ENCODE measurements at regions not wholly inside any gene's neighbourhood (a gene's known extent, or its start where the extent isn't known, plus 50 kb on each side); places are given as distances from the start of the nearest gene placed in this dataset.

DNA sequence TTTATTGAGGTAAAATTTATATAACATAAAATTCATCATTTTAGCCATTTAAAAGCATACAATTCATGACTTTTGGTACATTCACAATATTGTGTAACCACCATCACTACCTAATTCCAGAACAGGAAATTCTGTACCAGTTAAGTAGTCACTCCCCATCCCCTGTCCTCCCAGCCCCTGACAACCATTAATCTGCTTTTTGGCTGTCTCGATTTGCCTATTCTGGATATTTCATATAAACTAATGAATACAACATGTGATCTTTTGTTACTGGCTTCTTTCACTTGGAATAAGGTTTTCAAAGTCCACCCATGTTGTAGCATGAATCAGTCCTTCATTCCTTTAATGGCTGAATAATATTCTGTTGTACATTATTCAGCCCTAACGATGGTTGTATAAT, 115.6 kb upstream of the KLF14 start:
- WGBS (ENCODE audit: insufficient coverage, low coverage, low lambda C conversion rate, missing lambda C conversion rate): 92% methylated on average over 2 of the region's 2 CpGs
- no peak for ATAC-seq
- H3K27me3 ChIP-seq: no peaks in the 10 kb centered on the region

DNA sequence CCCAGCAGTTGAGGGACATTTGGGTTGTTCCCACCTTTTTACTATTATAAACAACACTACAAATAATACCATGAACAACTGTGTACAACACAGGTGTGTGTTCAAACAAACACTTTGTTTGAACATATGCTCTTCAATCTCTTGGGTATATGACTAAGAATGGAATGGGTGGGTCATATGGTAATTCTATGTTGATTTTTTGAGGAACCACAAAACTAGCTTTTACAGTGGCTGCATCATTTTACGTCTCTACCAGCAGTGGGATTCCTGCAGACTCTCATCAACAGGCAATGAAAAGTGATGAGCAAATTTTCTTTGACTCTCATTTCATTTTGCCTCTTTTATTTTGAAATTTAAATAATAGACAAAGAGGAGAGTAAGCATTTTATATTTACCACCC, 116.9 kb upstream of the KLF14 start:
- no peak for DNase-seq
- H3K36me3 ChIP-seq: peaks cover 0 to 2% (median 0%) of the 10 kb centered on the region in 4 donors
- no peak for ATAC-seq
- no peak overlapping the region for H3K27ac ChIP-seq
- H3K4me3 ChIP-seq: no peak overlapping the region
- TF ChIP-seq POLR2A (IDR thresholded peaks at IDR 0.05): no peak
- TF ChIP-seq, protein P1, sequence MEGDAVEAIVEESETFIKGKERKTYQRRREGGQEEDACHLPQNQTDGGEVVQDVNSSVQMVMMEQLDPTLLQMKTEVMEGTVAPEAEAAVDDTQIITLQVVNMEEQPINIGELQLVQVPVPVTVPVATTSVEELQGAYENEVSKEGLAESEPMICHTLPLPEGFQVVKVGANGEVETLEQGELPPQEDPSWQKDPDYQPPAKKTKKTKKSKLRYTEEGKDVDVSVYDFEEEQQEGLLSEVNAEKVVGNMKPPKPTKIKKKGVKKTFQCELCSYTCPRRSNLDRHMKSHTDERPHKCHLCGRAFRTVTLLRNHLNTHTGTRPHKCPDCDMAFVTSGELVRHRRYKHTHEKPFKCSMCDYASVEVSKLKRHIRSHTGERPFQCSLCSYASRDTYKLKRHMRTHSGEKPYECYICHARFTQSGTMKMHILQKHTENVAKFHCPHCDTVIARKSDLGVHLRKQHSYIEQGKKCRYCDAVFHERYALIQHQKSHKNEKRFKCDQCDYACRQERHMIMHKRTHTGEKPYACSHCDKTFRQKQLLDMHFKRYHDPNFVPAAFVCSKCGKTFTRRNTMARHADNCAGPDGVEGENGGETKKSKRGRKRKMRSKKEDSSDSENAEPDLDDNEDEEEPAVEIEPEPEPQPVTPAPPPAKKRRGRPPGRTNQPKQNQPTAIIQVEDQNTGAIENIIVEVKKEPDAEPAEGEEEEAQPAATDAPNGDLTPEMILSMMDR (IDR thresholded peaks at IDR 0.05): no peak
- WGBS (ENCODE audit: insufficient coverage, low coverage, low lambda C conversion rate, missing lambda C conversion rate): 100% methylated on average over 1 of the region's 1 CpG
- no peaks in the 10 kb centered on the region for H3K27me3 ChIP-seq
- H3K9me3 ChIP-seq: no peaks in the 10 kb centered on the region
- no peaks in the 10 kb centered on the region for H3K4me1 ChIP-seq
- intact Hi-C loops (cut with DNase I): no loop called here

More for the DNA sequence above, 115.6 kb upstream of the KLF14 start:
- Histone ChIP-seq H3K4me1 (no peaks in the 10 kb centered on the region), H3K9me3 (no peaks in the 10 kb centered on the region), H3K27ac (no peak overlapping the region), H3K36me3 (no peaks in the 10 kb centered on the region), H3K4me3 (no peak overlapping the region)
- intact Hi-C loops (cut with DNase I): no loop called here
- TF ChIP-seq, protein P1 (IDR thresholded peaks at IDR 0.05): no peak
- no peak for TF ChIP-seq POLR2A (IDR thresholded peaks at IDR 0.05)
- DNase-seq: no peak

DNA sequence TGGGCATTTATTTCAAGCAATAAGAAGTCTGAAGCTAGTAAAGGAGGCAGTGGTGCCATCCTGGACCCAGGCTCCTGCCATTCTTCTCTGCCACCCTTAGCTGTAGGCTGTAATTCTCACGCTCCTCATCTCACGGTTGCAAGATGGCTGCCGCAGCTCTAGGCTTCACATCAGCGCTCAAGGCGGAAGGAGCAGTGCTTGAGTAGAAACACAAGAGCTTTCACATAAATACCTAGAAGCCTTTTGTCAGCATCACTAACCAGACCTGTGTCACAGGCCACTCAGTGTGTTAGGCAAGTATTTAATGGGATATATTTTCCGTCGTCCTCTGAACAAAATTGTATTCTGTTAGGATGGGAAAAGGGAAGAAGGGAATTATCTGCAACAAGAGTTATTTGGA, 118.9 kb upstream of the KLF14 start:
- DNase-seq (no peak), ATAC-seq (no peak)
- intact Hi-C loops (cut with DNase I): no loop called here
- no peaks in the 10 kb centered on the region for H3K27me3 ChIP-seq
- 98% methylated on average over 7 of the region's 7 CpGs for WGBS (ENCODE audit: insufficient coverage, low coverage, low lambda C conversion rate, missing lambda C conversion rate)
- TF ChIP-seq, protein P1 (IDR thresholded peaks at IDR 0.05): no peak
- TF ChIP-seq POLR2A (IDR thresholded peaks at IDR 0.05): no peak
- peaks cover 0 to 10% (median 0%) of the 10 kb centered on the region in 4 donors for H3K9me3 ChIP-seq
- H3K4me3 ChIP-seq: no peak overlapping the region
- no peak overlapping the region for H3K27ac ChIP-seq
- H3K36me3 ChIP-seq: peaks cover 0 to 5% (median 1%) of the 10 kb centered on the region in 4 donors
- H3K4me1 ChIP-seq: no peaks in the 10 kb centered on the region

DNA sequence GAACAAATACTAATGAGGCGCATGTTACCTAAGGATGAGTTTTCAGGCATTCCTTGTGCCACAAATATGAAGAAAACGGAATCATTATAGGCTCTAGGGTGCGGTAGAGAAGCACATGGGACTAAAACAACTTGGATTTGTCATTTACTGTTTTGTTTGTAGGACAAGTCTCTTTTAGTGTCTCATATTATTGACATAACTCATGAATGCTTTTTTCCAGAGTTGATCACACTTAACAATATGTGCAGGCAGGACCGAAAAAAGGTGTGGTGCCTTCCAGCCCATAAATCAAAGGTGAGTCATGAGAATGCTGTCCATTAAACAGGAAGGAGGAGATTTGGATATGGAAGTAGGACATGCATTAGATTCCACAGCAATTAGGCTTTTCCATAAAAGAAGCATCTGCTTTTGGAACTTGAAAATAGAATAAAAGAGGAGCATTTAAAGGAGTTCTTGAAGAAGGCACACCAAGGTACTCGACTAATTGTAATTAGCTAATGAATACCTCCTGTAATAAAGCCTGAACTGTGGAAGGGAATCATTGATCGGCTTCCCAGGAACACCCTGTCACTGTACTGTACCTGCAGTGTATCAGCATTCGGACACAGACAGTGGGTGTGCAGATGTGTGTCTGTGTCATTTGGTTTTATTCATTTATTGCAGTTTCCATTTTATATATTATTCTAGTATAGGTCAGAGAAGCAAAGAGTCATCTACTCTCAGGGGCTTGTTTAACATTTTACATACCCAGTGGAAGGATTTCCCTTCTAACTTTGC, 119.7 kb upstream of the KLF14 start:
- no peak overlapping the region for H3K27ac ChIP-seq
- 96% methylated on average over 7 of the region's 7 CpGs for WGBS (ENCODE audit: insufficient coverage, low coverage, low lambda C conversion rate, missing lambda C conversion rate)

More for the DNA sequence above, 119.7 kb upstream of the KLF14 start:
- H3K9me3 ChIP-seq: peaks cover 0 to 10% (median 0%) of the 10 kb centered on the region in 4 donors
- TF ChIP-seq, protein P1 (IDR thresholded peaks at IDR 0.05): no peak
- no peak for TF ChIP-seq POLR2A (IDR thresholded peaks at IDR 0.05)
- intact Hi-C loops (cut with DNase I): no loop called here
- H3K36me3 ChIP-seq: peaks cover 0 to 5% (median 1%) of the 10 kb centered on the region in 4 donors
- H3K4me3 ChIP-seq: no peak overlapping the region
- no peaks in the 10 kb centered on the region for H3K27me3 ChIP-seq
- no peaks in the 10 kb centered on the region for H3K4me1 ChIP-seq
- ATAC-seq: no peak
- no peak for DNase-seq
